WERI-Rb-1 (cell line): ENCODE measurements at regions not wholly inside any gene's neighbourhood (a gene's known extent, or its start where the extent isn't known, plus 50 kb on each side); places are given as distances from the start of the nearest gene placed in this dataset.

Experiments
- DNase-seq: peaks from one replicate; pipeline ENCODE4 v3.0.0-alpha.2; 2020
- H3K27ac ChIP-seq: fragments of 250-450 bp; sonication (Bioruptor Pico); 2 replicates; pipeline ENCODE4 v1.5.1; 2020; ENCODE audit warnings: mild to moderate bottlenecking, moderate library complexity
- H3K27me3 ChIP-seq: fragments of 250-450 bp; sonication (Bioruptor Pico); 2 replicates; pipeline ENCODE4 v1.5.1; 2021; ENCODE audit warnings: mild to moderate bottlenecking, low read depth, moderate library complexity; ENCODE audit not compliant: insufficient read depth, severe bottlenecking
- H3K36me3 ChIP-seq: fragments of 250-450 bp; sonication (Bioruptor Pico); 2 replicates; pipeline ENCODE4 v1.5.1; 2020; ENCODE audit warnings: mild to moderate bottlenecking, moderate library complexity
- H3K4me3 ChIP-seq: 2 replicates; pipeline ENCODE4 v1.5.1; 2011; ENCODE audit warnings: low read depth, mild to moderate bottlenecking, control low read depth, low read length
- H3K9me3 ChIP-seq: fragments of 250-450 bp; sonication (Bioruptor Pico); 2 replicates; pipeline ENCODE4 v1.5.1; 2021; ENCODE audit warnings: mild to moderate bottlenecking, moderate library complexity; ENCODE audit not compliant: severe bottlenecking
- CTCF ChIP-seq: IDR thresholded peaks from 2 replicates; pipeline ENCODE4 v1.5.1; 2011; ENCODE audit warnings: low read depth, mild to moderate bottlenecking, control low read depth, inconsistent platforms, low read length

- DNase-seq = no peak
- Histone ChIP-seq H3K4me3 (no peak overlapping the region), H3K36me3 (no peaks in the 10 kb centered on the region), H3K27ac (no peak overlapping the region), H3K27me3 (no peaks in the 10 kb centered on the region), H3K9me3 (no peaks in the 10 kb centered on the region)
- TF ChIP-seq CTCF = no peak
Observed at GRCh38 chr13:78085434-78086225, 167.0 kb upstream of the EDNRB start.

- H3K9me3 ChIP-seq = no peaks in the 10 kb centered on the region
- no peak for TF ChIP-seq CTCF
Observed at GRCh38 chr13:78084401-78084800, 165.8 kb upstream of the EDNRB start.

GRCh38 chr13:78078168-78078567 is 159.5 kb upstream of the EDNRB start:
- Histone ChIP-seq H3K4me3 (no peak overlapping the region), H3K9me3 (no peaks in the 10 kb centered on the region), H3K27ac (no peak overlapping the region), H3K27me3 (no peaks in the 10 kb centered on the region), H3K36me3 (no peaks in the 10 kb centered on the region)
- DNase-seq = no peak
- no peak for TF ChIP-seq CTCF

More at GRCh38 chr13:78084401-78084800, 165.8 kb upstream of the EDNRB start:
- H3K27ac ChIP-seq = no peak overlapping the region
- no peak for DNase-seq
- H3K27me3 ChIP-seq = no peaks in the 10 kb centered on the region
- no peaks in the 10 kb centered on the region for H3K36me3 ChIP-seq
- H3K4me3 ChIP-seq = no peak overlapping the region

GRCh38 chr13:78067290-78067689 is 148.7 kb upstream of the EDNRB start:
- no peak for DNase-seq
- Histone ChIP-seq H3K27ac (no peak overlapping the region), H3K36me3 (no peaks in the 10 kb centered on the region), H3K27me3 (no peaks in the 10 kb centered on the region), H3K4me3 (no peak overlapping the region), H3K9me3 (no peaks in the 10 kb centered on the region)
- no peak for TF ChIP-seq CTCF

GRCh38 chr13:78065141-78065540 is 146.5 kb upstream of the EDNRB start:
- H3K27me3 ChIP-seq = no peaks in the 10 kb centered on the region
- no peak overlapping the region for H3K27ac ChIP-seq
- DNase-seq = no peak
- H3K9me3 ChIP-seq = no peaks in the 10 kb centered on the region
- TF ChIP-seq CTCF = no peak
- H3K36me3 ChIP-seq = no peaks in the 10 kb centered on the region
- no peak overlapping the region for H3K4me3 ChIP-seq

- Histone ChIP-seq H3K27ac (no peak overlapping the region), H3K27me3 (no peaks in the 10 kb centered on the region), H3K36me3 (no peaks in the 10 kb centered on the region), H3K9me3 (no peaks in the 10 kb centered on the region), H3K4me3 (no peak overlapping the region)
- DNase-seq = no peak
- TF ChIP-seq CTCF = no peak
Observed at GRCh38 chr13:78061806-78062205, 143.2 kb upstream of the EDNRB start.
